WERI-Rb-1 (cell line): ENCODE measurements at regions not wholly inside any gene's neighbourhood (a gene's known extent, or its start where the extent isn't known, plus 50 kb on each side); places are given as distances from the start of the nearest gene placed in this dataset.

Experiments used
- DNase-seq: peaks from one replicate; pipeline ENCODE4 v3.0.0-alpha.2; 2020
- H3K27ac ChIP-seq: fragments of 250-450 bp; sonication (Bioruptor Pico); 2 replicates; pipeline ENCODE4 v1.5.1; 2020; ENCODE audit warnings: mild to moderate bottlenecking, moderate library complexity
- H3K27me3 ChIP-seq: fragments of 250-450 bp; sonication (Bioruptor Pico); 2 replicates; pipeline ENCODE4 v1.5.1; 2021; ENCODE audit warnings: mild to moderate bottlenecking, low read depth, moderate library complexity; ENCODE audit not compliant: insufficient read depth, severe bottlenecking
- H3K36me3 ChIP-seq: fragments of 250-450 bp; sonication (Bioruptor Pico); 2 replicates; pipeline ENCODE4 v1.5.1; 2020; ENCODE audit warnings: mild to moderate bottlenecking, moderate library complexity
- H3K4me3 ChIP-seq: 2 replicates; pipeline ENCODE4 v1.5.1; 2011; ENCODE audit warnings: low read depth, mild to moderate bottlenecking, control low read depth, low read length
- H3K9me3 ChIP-seq: fragments of 250-450 bp; sonication (Bioruptor Pico); 2 replicates; pipeline ENCODE4 v1.5.1; 2021; ENCODE audit warnings: mild to moderate bottlenecking, moderate library complexity; ENCODE audit not compliant: severe bottlenecking
- CTCF ChIP-seq: IDR thresholded peaks from 2 replicates; pipeline ENCODE4 v1.5.1; 2011; ENCODE audit warnings: low read depth, mild to moderate bottlenecking, control low read depth, inconsistent platforms, low read length

GRCh38 chr18:64210401-64210949 is 61.6 kb upstream of the LINC00305 start:
- no peak for TF ChIP-seq CTCF
- no peaks in the 10 kb centered on the region for H3K36me3 ChIP-seq
- no peaks in the 10 kb centered on the region for H3K9me3 ChIP-seq
- no peaks in the 10 kb centered on the region for H3K27me3 ChIP-seq
- H3K27ac ChIP-seq = no peak overlapping the region
- no peak for DNase-seq
- H3K4me3 ChIP-seq = no peak overlapping the region

GRCh38 chr18:64208516-64208915 is 59.6 kb upstream of the LINC00305 start:
- Histone ChIP-seq H3K4me3 (no peak overlapping the region), H3K9me3 (no peaks in the 10 kb centered on the region), H3K27ac (no peak overlapping the region), H3K27me3 (no peaks in the 10 kb centered on the region), H3K36me3 (no peaks in the 10 kb centered on the region)
- DNase-seq = no peak
- no peak for TF ChIP-seq CTCF

GRCh38 chr18:64207820-64208219 is 58.9 kb upstream of the LINC00305 start:
- Histone ChIP-seq H3K9me3 (no peaks in the 10 kb centered on the region), H3K27ac (no peak overlapping the region), H3K4me3 (no peak overlapping the region), H3K27me3 (no peaks in the 10 kb centered on the region), H3K36me3 (no peaks in the 10 kb centered on the region)
- TF ChIP-seq CTCF = no peak
- no peak for DNase-seq

- Histone ChIP-seq H3K27ac (no peak overlapping the region), H3K9me3 (no peaks in the 10 kb centered on the region), H3K27me3 (no peaks in the 10 kb centered on the region), H3K36me3 (no peaks in the 10 kb centered on the region), H3K4me3 (no peak overlapping the region)
- DNase-seq = no peak
- no peak for TF ChIP-seq CTCF
Measured at GRCh38 chr18:64203295-64203694, 54.4 kb upstream of the LINC00305 start.

- Histone ChIP-seq H3K36me3 (no peaks in the 10 kb centered on the region), H3K4me3 (no peak overlapping the region), H3K9me3 (no peaks in the 10 kb centered on the region), H3K27me3 (no peaks in the 10 kb centered on the region), H3K27ac (no peak overlapping the region)
- no peak for TF ChIP-seq CTCF
- DNase-seq = no peak
Measured at GRCh38 chr18:64202863-64203262, 54.0 kb upstream of the LINC00305 start.

- Histone ChIP-seq H3K9me3 (no peaks in the 10 kb centered on the region), H3K27ac (no peak overlapping the region), H3K4me3 (no peak overlapping the region), H3K36me3 (no peaks in the 10 kb centered on the region), H3K27me3 (no peaks in the 10 kb centered on the region)
- no peak for DNase-seq
- no peak for TF ChIP-seq CTCF
Measured at GRCh38 chr18:64202210-64202836, 53.4 kb upstream of the LINC00305 start.
